ENCODE measurements at regions not wholly inside any gene's neighbourhood (a gene's known extent, or its start where the extent isn't known, plus 50 kb on each side); places are given as distances from the start of the nearest gene placed in this dataset.

DNA sequence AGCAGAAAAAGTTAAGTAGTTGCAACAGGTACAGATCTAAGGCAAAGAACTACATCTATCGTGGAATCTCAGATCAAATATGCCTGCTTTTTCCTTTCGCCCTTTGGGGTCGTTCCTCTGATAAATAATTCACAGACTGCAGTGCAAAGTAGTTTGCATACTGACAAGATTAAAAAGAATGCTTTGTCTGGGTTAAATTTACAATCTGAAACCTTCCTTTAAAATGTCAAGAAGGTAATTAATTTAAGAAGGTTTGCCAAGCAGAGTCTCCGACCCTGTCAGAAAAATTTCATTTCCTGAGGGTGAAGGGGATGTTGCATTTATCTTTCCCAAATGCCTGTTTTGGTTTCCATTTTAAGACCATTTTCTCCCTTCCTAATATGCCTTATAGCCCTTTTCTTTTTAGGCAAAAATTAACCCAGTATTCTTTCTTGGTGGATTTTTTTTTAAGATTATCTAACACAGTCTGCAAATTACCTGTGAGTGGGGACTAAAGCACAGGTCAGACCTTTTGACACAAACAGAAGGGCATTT, 406.9 kb downstream of the LRIG3 start:
- TF ChIP-seq, protein P1, sequence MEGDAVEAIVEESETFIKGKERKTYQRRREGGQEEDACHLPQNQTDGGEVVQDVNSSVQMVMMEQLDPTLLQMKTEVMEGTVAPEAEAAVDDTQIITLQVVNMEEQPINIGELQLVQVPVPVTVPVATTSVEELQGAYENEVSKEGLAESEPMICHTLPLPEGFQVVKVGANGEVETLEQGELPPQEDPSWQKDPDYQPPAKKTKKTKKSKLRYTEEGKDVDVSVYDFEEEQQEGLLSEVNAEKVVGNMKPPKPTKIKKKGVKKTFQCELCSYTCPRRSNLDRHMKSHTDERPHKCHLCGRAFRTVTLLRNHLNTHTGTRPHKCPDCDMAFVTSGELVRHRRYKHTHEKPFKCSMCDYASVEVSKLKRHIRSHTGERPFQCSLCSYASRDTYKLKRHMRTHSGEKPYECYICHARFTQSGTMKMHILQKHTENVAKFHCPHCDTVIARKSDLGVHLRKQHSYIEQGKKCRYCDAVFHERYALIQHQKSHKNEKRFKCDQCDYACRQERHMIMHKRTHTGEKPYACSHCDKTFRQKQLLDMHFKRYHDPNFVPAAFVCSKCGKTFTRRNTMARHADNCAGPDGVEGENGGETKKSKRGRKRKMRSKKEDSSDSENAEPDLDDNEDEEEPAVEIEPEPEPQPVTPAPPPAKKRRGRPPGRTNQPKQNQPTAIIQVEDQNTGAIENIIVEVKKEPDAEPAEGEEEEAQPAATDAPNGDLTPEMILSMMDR (IDR thresholded peaks at IDR 0.05; ENCODE audit: low read depth, low read length) = no peak
- TF ChIP-seq EZH2phosphoT487 (IDR thresholded peaks at IDR 0.05; ENCODE audit: low read depth) = no peak
